Frontal cortex (tissue), 4 donors: ENCODE measurements at regions not wholly inside any gene's neighbourhood (a gene's known extent, or its start where the extent isn't known, plus 50 kb on each side); places are given as distances from the start of the nearest gene placed in this dataset. TPM values are rescaled to one million over a fixed set of nuclear protein-coding genes. Genes with fewer than 3 reads are reported as not detected.

Experiments used
- DNase-seq, 2 donors: peaks; one replicate each; pipeline ENCODE4 v3.0.0; 2012; ENCODE audit warnings: low spot score in 2 of 2
- FAIRE-seq: peaks from 2 replicates; lab custom pipeline; 2012; peaks lifted over from hg19 to GRCh38; lab: Jason Lieb, UNC
- small RNA-seq: library from RNA; depleted of rRNA; stranded (forward); fragments of <200 nt; gene quantifications from one replicate; pipeline ENCODE3, GENCODE V24; 2014
- donor health status: control.
- donor health status: control.
- donor health status: control.

- DNase-seq (no peak), FAIRE-seq (no peak)
Measured at GRCh38 chr11:122168218-122168617, 52.2 kb upstream of the BLID start.

GRCh38 chr11:122167100-122167499 lies 51.1 kb upstream of the BLID start:
- FAIRE-seq (no peak), DNase-seq (no peak)

GRCh38 chr11:122165607-122166371 lies 49.8 kb upstream of the BLID start:
- no peak for FAIRE-seq

More at GRCh38 chr11:122165607-122166371, 49.8 kb upstream of the BLID start:
- DNase-seq, result no peak

Small RNAs in the stretch of these regions (small RNA-seq; reads per million reads assigned to genes)
- gene RNU4ATAC10P (not detected), gene RNU4ATAC5P (not detected), gene RNU6-592P (not detected)
